ENCODE measurements at regions not wholly inside any gene's neighbourhood (a gene's known extent, or its start where the extent isn't known, plus 50 kb on each side); places are given as distances from the start of the nearest gene placed in this dataset.

DNA sequence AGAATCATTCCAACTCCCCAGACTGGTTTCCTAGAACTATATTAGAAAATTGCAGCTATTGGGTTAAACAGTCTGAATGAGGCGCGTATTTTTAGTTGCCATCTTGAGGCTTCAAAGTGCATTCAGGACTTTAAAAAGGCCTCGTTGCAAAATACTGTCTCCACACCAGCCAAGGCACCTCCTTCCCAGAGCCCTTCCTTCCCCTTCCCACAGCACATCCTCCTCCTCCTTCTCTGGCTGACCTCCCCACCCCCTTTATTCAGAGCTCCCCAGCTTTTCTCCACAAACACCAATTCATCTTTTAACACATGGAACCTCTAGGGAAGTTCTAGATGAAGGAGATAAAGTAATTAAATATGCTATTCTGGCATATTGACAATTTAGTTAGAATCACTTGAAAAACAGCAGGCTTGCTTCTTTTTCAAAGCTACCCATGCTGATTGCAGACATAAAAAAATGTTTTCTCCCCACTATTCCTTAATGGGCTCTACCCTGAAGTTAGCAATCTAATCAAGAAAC lies 90.3 kb downstream of the RTP5 start:
- TF ChIP-seq, protein P1, sequence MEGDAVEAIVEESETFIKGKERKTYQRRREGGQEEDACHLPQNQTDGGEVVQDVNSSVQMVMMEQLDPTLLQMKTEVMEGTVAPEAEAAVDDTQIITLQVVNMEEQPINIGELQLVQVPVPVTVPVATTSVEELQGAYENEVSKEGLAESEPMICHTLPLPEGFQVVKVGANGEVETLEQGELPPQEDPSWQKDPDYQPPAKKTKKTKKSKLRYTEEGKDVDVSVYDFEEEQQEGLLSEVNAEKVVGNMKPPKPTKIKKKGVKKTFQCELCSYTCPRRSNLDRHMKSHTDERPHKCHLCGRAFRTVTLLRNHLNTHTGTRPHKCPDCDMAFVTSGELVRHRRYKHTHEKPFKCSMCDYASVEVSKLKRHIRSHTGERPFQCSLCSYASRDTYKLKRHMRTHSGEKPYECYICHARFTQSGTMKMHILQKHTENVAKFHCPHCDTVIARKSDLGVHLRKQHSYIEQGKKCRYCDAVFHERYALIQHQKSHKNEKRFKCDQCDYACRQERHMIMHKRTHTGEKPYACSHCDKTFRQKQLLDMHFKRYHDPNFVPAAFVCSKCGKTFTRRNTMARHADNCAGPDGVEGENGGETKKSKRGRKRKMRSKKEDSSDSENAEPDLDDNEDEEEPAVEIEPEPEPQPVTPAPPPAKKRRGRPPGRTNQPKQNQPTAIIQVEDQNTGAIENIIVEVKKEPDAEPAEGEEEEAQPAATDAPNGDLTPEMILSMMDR (conservative IDR thresholded peaks at IDR 0.05) = no peak
- no peak for TF ChIP-seq ZFX (IDR thresholded peaks at IDR 0.05)
